ENCODE measurements at regions not wholly inside any gene's neighbourhood (a gene's known extent, or its start where the extent isn't known, plus 50 kb on each side); places are given as distances from the start of the nearest gene placed in this dataset.

- no peak; the same call in 1 of the 2 replicates for TF ChIP-seq USF2 (IDR thresholded peaks at IDR 0.05; ENCODE audit: low read depth, low read length)
- TF ChIP-seq MAZ (IDR thresholded peaks at IDR 0.05; ENCODE audit: borderline replicate concordance, low read depth, low read length), result no peak
- no peak for TF ChIP-seq CEBPB (IDR thresholded peaks at IDR 0.05; ENCODE audit: low read depth, low read length)
- TF ChIP-seq CTCF (conservative IDR thresholded peaks at IDR 0.05; ENCODE audit: low read depth, low read length), result no peak
- TF ChIP-seq RFX5 (IDR thresholded peaks at IDR 0.05; ENCODE audit: low read depth, low read length), result no peak
- TF ChIP-seq POLR2A (IDR thresholded peaks at IDR 0.05; ENCODE audit: low read depth, low read length), result no peak
- TF ChIP-seq SMC3 (IDR thresholded peaks at IDR 0.05; ENCODE audit: low read depth, low read length), result no peak
- TF ChIP-seq RCOR1 (IDR thresholded peaks at IDR 0.05; ENCODE audit: insufficient replicate concordance, low read length), result no peak
- TF ChIP-seq ELK1 (IDR thresholded peaks at IDR 0.05; ENCODE audit: borderline replicate concordance, low read depth, low read length), result no peak
- no peak for TF ChIP-seq FOS (IDR thresholded peaks at IDR 0.05; ENCODE audit: low read depth, low read length)
- TF ChIP-seq CHD1 (IDR thresholded peaks at IDR 0.05; ENCODE audit: low read depth, low read length), result no peak
- no peak for TF ChIP-seq MAFK (IDR thresholded peaks at IDR 0.05; ENCODE audit: low read depth, low read length)
- no peak for TF ChIP-seq RAD21 (IDR thresholded peaks at IDR 0.05; ENCODE audit: low read length)
These were observed 164.0 kb upstream of the UBASH3B start for GRCh38 chr11:122491509-122491908.
